HUES64 (cell line): ENCODE measurements at regions not wholly inside any gene's neighbourhood (a gene's known extent, or its start where the extent isn't known, plus 50 kb on each side); places are given as distances from the start of the nearest gene placed in this dataset.

Source experiments
- H3K27ac ChIP-seq: 2 replicates; pipeline ENCODE4 v1.7.0; 2013; ENCODE audit warnings: low read depth, low read length, inconsistent platforms
- H3K27me3 ChIP-seq: 2 replicates; pipeline ENCODE4 v1.6.1; 2013; ENCODE audit warnings: mild to moderate bottlenecking, low read length; ENCODE audit not compliant: insufficient read depth
- H3K36me3 ChIP-seq: 2 replicates; pipeline ENCODE4 v1.6.1; 2013; ENCODE audit warnings: mild to moderate bottlenecking, low read length; ENCODE audit not compliant: insufficient read depth
- H3K4me1 ChIP-seq: 2 replicates; pipeline ENCODE4 v1.6.1; 2013; ENCODE audit warnings: mild to moderate bottlenecking, low read length, moderate library complexity; ENCODE audit not compliant: insufficient read depth
- H3K4me3 ChIP-seq: 2 replicates; pipeline ENCODE4 v1.5.1; 2013; ENCODE audit warnings: mild to moderate bottlenecking, low read length, moderate library complexity
- H3K9ac ChIP-seq: 2 replicates; pipeline ENCODE4 v1.6.1; 2013; ENCODE audit warnings: mild to moderate bottlenecking, low read depth, low read length
- H3K9me3 ChIP-seq: 2 replicates; pipeline ENCODE4 v1.6.1; 2013; ENCODE audit warnings: low read depth, low read length; ENCODE audit not compliant: insufficient read depth
- WGBS: fragments of 150-250, 120-280 bp; methylation state at CpG from one replicate; pipeline ENCODE4 v1.1.7; 2013; ENCODE audit warnings: missing lambda C conversion rate; 5-methylcytosine and 5-hydroxymethylcytosine counted together

DNA sequence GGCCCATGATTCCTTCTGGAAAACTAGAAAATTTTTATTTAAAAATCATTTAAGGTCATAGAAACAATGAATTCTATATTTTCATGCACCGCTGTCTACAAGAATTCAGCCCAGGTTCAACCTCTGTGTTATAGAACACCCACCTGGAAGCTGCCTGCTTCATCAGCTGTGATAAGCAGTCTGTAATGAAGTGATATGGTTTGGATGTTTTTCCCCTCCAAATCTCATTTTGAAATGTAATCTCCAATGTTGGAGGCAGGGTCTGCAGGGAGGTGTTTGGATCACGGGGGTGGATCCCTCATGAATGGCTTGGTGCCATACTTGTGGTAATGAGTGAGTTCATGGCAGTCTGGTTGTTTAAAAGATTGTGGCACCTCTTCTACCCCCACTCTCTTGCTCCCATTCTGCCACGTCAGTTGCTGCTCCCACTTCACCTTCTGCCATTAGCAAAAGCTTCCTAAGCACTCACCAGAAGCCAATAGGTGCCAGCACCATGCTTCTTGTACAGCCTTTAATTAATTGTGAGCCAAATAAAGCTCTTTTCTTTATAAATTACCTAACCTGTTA is 55.6 kb downstream of the MRPL32 start:
- 94% methylated on average over 3 of the region's 3 CpGs for WGBS
- H3K9me3 ChIP-seq = peaks cover 9% of the 10 kb centered on the region
- no peak overlapping the region for H3K4me3 ChIP-seq
- H3K9ac ChIP-seq = no peak overlapping the region
- H3K4me1 ChIP-seq = 0 out of 2 replicates have a peak, but pooled peaks cover 5% of the 10 kb centered on the region
- no peaks in the 10 kb centered on the region for H3K36me3 ChIP-seq
- H3K27me3 ChIP-seq = no peaks in the 10 kb centered on the region
- no peak overlapping the region for H3K27ac ChIP-seq

GRCh38 chr7:42991024-42991423 is 58.8 kb downstream of the MRPL32 start:
- no peak overlapping the region for H3K27ac ChIP-seq
- no peaks in the 10 kb centered on the region for H3K36me3 ChIP-seq
- no peaks in the 10 kb centered on the region for H3K27me3 ChIP-seq
- no CpG with 5 or more reads among the region's 1 CpG for WGBS
- peaks cover 10% of the 10 kb centered on the region for H3K4me1 ChIP-seq
- H3K9ac ChIP-seq = no peak overlapping the region
- no peaks in the 10 kb centered on the region for H3K9me3 ChIP-seq
- no peak overlapping the region for H3K4me3 ChIP-seq

GRCh38 chr7:42991913-42992591 is 59.9 kb downstream of the MRPL32 start:
- H3K4me1 ChIP-seq = peaks cover 10% of the 10 kb centered on the region
- H3K27me3 ChIP-seq = no peaks in the 10 kb centered on the region
- 80% methylated on average over 13 of the region's 13 CpGs for WGBS
- H3K9ac ChIP-seq = no peak overlapping the region
- H3K9me3 ChIP-seq = no peaks in the 10 kb centered on the region
- no peak overlapping the region for H3K27ac ChIP-seq
- H3K4me3 ChIP-seq = no peak overlapping the region
- no peaks in the 10 kb centered on the region for H3K36me3 ChIP-seq

- no peak overlapping the region for H3K9ac ChIP-seq
- H3K4me3 ChIP-seq = no peak overlapping the region
- H3K4me1 ChIP-seq = peaks cover 10% of the 10 kb centered on the region
- no peak overlapping the region for H3K27ac ChIP-seq
- WGBS = 44% methylated on average over 9 of the region's 9 CpGs
- no peaks in the 10 kb centered on the region for H3K27me3 ChIP-seq
- H3K36me3 ChIP-seq = no peaks in the 10 kb centered on the region
- no peaks in the 10 kb centered on the region for H3K9me3 ChIP-seq
Measured at GRCh38 chr7:42993038-42993437, 60.9 kb downstream of the MRPL32 start.

DNA sequence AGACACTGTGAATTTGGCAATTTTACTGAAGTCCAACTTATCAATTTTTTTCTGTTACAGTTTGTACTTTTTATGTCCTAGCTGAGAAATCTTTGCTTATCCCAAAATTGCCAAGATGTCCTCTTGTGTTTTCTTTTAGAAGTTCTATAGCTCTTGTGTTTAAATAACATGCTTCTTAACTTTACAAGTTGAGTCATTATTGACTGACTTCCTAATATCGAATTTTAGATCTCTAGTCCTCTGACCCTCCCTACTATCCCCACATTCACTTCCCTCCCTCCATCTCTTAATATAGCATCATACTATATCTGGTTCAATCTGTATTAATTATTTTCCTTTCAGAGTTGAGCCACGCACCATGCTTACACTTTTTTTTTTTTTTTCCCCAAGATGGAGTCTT is 61.9 kb downstream of the MRPL32 start:
- Histone ChIP-seq H3K4me1 (peaks cover 10% of the 10 kb centered on the region), H3K27ac (no peak overlapping the region), H3K36me3 (no peaks in the 10 kb centered on the region), H3K4me3 (no peak overlapping the region), H3K9me3 (no peaks in the 10 kb centered on the region), H3K27me3 (no peaks in the 10 kb centered on the region), H3K9ac (no peak overlapping the region)
- 95% methylated on average over 2 of the region's 2 CpGs for WGBS

GRCh38 chr7:42997611-42998010 is 65.4 kb downstream of the MRPL32 start:
- Histone ChIP-seq H3K4me1 (peaks cover 6% of the 10 kb centered on the region), H3K9me3 (no peaks in the 10 kb centered on the region), H3K4me3 (no peak overlapping the region), H3K27me3 (no peaks in the 10 kb centered on the region), H3K27ac (no peak overlapping the region), H3K9ac (no peak overlapping the region), H3K36me3 (no peaks in the 10 kb centered on the region)
- 93% methylated on average over 3 of the region's 3 CpGs for WGBS

DNA sequence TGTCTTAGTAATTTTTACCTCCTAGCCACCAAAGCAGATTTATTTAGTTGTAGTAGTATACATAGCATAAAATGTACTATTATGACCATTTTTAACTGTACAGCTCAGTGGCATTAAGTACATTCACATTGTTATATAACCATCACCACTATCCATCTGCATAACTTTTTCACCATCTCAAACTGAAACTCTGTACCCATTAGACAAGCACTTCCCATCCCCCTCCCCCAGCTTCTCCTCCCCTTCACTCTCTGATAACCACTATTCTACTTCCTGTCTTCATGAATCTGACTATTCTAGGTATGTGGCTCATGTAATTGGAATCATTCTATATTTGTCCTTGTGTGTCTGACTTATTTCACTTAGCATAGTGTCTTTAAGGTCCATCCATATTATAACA is 71.9 kb downstream of the MRPL32 start:
- no peak overlapping the region for H3K9ac ChIP-seq
- H3K4me3 ChIP-seq = no peak overlapping the region

DNA sequence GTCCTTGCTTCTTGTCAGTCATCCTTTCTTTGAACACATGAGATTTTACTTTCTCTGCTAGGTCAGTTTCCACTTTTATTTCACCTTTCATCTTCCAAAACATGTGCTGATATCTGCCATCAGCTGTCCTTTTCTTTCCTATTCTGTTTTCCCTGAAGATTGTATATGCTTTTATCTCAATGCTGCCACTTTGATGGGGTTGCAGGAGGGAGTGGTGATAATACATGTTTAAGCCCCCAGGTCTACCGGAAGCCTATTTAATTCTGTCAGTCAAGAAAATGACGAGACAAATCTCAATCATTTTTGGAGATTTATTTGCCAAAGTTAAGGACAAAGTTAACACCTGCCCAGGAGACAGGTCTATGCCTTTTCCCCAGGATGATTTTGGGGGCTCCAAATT is 73.8 kb downstream of the MRPL32 start:
- H3K36me3 ChIP-seq = no peaks in the 10 kb centered on the region
- 85% methylated on average over 2 of the region's 2 CpGs for WGBS
- H3K9me3 ChIP-seq = no peaks in the 10 kb centered on the region
- no peak overlapping the region for H3K9ac ChIP-seq
- no peaks in the 10 kb centered on the region for H3K4me1 ChIP-seq
- H3K27ac ChIP-seq = no peak overlapping the region
- no peaks in the 10 kb centered on the region for H3K27me3 ChIP-seq
- H3K4me3 ChIP-seq = no peak overlapping the region

More for the DNA sequence above, 71.9 kb downstream of the MRPL32 start:
- Histone ChIP-seq H3K9me3 (no peaks in the 10 kb centered on the region), H3K4me1 (no peaks in the 10 kb centered on the region), H3K27me3 (no peaks in the 10 kb centered on the region), H3K27ac (no peak overlapping the region), H3K36me3 (no peaks in the 10 kb centered on the region)

- no peak overlapping the region for H3K4me3 ChIP-seq
- no peaks in the 10 kb centered on the region for H3K27me3 ChIP-seq
- no peaks in the 10 kb centered on the region for H3K9me3 ChIP-seq
- 87% methylated on average over 1 of the region's 1 CpG for WGBS
- no peak overlapping the region for H3K9ac ChIP-seq
- H3K27ac ChIP-seq = no peak overlapping the region
- H3K36me3 ChIP-seq = no peaks in the 10 kb centered on the region
- H3K4me1 ChIP-seq = peaks cover 8% of the 10 kb centered on the region; the same call in 1 of the 2 replicates
Measured at GRCh38 chr7:43010061-43010460, 77.9 kb downstream of the MRPL32 start.

- Histone ChIP-seq H3K4me3 (no peak overlapping the region), H3K27me3 (no peaks in the 10 kb centered on the region), H3K27ac (no peak overlapping the region), H3K4me1 (peaks cover 14% of the 10 kb centered on the region; the same call in 1 of the 2 replicates), H3K36me3 (no peaks in the 10 kb centered on the region), H3K9me3 (no peaks in the 10 kb centered on the region), H3K9ac (no peak overlapping the region)
- 98% methylated on average over 2 of the region's 2 CpGs for WGBS
Measured at GRCh38 chr7:43011879-43012278, 79.7 kb downstream of the MRPL32 start.

- 96% methylated on average over 4 of the region's 4 CpGs for WGBS
- Histone ChIP-seq H3K36me3 (no peaks in the 10 kb centered on the region), H3K4me3 (no peak overlapping the region), H3K4me1 (peaks cover 14% of the 10 kb centered on the region; the same call in 1 of the 2 replicates), H3K9ac (no peak overlapping the region), H3K9me3 (no peaks in the 10 kb centered on the region), H3K27ac (no peak overlapping the region), H3K27me3 (no peaks in the 10 kb centered on the region)
Measured at GRCh38 chr7:43014406-43014805, 82.2 kb downstream of the MRPL32 start.
